HG02623 (cell line): ENCODE measurements at regions not wholly inside any gene's neighbourhood (a gene's known extent, or its start where the extent isn't known, plus 50 kb on each side); places are given as distances from the start of the nearest gene placed in this dataset.
"Not testable (repeated sequence)": the region's sequence is repeated elsewhere in the genome, so short reads cannot be mapped to it uniquely, and the experiment has no call there.

Experiments
- ATAC-seq: cut with Tn5 transposase; IDR thresholded peaks from one replicate; pipeline ENCODE4 v1.9.1; 2021; ENCODE audit warnings: moderate library complexity; ENCODE audit not compliant: unreplicated experiment

DNA sequence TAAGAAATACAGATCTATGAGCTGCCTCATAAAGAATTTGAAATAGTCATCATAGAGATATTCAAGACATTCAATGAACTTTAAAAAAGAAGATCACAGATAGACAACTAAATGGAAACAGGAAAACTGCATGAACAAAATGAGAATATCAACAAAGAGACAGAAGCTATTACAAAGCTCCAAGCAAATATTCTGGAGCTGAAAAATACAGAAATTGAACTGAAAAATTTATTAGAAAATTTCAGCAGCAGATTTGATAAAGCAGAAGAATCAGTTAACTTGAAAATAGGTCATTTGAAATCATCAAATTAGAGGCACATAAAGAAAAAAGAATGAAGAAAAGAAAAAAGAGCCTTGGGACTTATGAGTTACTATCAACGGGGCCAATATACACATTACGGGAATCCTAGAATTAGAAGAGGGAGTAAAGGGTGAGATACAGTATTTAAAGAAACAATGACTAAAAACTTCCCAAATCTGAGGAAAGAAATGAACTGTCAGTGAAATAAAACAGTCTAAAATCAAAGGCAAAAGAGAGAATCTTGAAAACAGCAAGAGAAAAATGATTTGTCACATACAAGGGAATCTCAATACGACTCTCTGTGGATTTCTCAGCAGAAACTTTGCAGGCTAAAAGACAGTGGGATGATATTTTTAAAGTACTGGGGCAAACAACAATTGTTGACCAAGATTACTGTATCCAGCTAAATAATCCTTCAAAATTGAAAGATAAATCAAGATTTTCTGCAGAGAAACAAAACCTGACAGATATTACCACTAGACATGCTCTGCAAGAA is 641.6 kb downstream of the ANKRD50 start:
- ATAC-seq, result no peak

DNA sequence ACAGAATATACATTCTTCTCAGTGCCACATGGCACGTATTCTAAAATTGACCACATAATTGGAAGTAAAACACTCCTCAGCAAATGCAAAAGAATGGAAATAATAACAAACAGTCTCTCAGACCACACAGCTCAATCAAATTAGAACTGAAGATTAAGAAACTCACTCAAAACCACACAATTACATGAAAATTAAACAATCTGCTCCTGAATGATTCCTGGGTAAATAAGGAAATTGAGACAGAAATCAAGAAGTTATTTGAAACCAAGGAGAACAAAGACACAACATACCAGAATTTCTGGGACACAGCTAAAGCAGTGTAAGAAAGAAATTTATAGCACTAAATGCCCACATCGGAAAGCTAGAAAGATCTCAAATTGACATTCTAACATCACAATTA is 637.3 kb downstream of the ANKRD50 start:
- ATAC-seq, result not testable (repeated sequence)

GRCh38 chr4:124079174-124079780 is 633.3 kb downstream of the ANKRD50 start:
- no peak for ATAC-seq

- ATAC-seq, result no peak
Observed at GRCh38 chr4:124083711-124084110, 628.8 kb downstream of the ANKRD50 start.

DNA sequence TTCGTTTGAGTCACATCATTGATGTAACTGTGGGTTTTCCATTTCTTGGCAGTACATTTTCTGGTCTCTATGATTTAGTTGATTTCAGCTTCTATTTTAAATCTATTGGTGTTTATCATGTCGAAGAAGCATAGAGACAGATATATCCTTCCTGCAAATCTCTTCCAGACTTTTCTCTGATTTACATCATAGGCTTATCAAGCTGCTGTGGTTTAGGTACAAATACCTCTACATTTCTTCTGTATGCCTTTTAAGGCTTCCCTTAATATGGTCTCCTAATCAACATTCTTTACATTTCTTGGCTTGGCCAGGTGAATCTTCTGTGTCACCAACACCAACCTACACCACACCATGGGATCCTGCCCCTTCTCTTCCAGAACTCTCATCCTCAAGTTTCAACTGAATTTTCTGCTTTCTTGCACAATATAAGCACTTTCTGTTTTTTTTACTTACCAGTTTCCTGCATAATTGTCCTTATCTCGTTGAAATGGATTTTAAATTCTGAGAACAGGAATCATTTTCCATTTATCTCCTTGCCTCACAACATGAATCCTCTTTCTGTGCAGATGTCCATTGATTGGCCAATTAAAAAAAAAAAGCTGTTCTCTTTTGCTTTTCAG is 626.9 kb downstream of the ANKRD50 start:
- no peak for ATAC-seq

DNA sequence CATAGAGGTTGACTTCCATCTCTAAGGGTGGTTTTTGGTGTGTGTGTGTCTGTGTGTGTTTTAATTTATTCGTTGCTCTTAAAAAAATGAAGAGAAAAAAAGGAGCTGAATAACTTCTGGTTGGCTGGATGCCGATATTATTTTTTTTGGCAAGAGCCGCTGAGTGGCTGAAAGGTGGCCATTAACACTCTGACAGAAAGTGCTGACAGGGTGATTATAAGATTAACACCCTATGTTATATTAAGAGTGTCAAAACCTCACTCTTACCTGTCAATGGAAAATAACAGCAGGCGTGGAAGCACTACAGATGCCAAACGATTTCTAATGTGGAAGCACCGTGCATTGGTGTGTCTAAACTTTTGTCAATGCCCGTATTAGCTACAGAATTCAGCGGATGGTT is 622.5 kb downstream of the ANKRD50 start:
- no peak for ATAC-seq

DNA sequence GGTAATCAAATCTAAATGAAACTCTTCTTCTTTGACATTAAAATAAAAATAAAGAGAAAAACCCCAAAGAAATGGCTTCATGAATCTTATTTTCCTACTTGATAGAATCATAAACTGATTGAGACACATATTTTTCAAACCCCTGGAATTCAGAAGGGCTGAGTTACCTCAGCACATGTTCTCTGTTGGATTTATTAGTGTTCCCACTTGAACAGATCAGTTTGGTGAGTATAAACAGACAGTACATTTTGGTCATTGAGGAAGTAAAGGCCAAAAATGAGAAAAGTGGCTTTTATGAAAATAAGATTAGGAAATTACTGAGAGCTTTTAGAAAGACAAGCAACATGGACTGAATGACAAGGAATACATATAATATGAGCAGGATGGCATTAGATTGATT is 620.4 kb downstream of the ANKRD50 start:
- no peak for ATAC-seq

DNA sequence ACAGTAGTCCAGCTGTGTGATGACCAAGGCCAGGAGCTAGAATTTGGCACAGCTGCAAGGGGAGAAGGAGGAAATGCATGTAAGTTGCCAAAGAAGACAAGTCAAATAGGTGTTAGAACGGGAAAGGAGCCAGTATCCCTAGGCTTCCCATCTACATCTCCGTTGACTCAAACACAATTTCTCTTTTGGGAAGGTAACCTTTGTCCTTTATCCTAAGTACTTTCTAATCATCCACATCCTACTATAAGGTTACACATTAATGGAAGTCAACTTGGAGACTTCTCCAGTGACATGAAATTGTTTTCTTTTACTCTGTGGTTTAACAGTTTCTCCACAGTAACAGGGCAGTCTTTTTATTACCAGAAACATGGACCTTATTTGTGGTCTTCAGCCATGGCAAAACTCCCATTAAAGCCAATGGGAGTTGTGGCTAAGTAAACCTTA is 620.0 kb downstream of the ANKRD50 start:
- ATAC-seq, result no peak

DNA sequence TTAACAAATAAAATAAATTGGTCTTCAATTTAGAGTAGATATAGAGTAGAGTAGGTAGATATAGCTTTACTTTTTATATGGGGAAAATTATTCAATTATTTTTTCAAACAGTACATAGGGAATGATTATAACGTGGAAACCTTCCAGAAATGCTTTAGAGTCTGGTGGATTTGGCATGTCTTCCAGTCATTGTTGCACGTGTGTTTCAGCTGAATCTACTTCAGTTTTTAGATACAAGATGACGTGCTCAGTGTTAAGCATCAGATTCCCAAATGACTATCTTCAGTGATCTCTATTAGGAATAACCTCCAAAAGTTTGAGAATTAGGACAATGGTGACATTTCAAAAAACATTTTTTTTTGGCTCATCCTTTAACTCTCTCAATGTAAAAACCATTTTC is 616.9 kb downstream of the ANKRD50 start:
- no peak for ATAC-seq

- no peak for ATAC-seq
Observed at GRCh38 chr4:124096290-124096689, 616.2 kb downstream of the ANKRD50 start.

- no peak for ATAC-seq
Observed at GRCh38 chr4:124097447-124097846, 615.1 kb downstream of the ANKRD50 start.

GRCh38 chr4:124104101-124104500 is 608.4 kb downstream of the ANKRD50 start:
- no peak for ATAC-seq

DNA sequence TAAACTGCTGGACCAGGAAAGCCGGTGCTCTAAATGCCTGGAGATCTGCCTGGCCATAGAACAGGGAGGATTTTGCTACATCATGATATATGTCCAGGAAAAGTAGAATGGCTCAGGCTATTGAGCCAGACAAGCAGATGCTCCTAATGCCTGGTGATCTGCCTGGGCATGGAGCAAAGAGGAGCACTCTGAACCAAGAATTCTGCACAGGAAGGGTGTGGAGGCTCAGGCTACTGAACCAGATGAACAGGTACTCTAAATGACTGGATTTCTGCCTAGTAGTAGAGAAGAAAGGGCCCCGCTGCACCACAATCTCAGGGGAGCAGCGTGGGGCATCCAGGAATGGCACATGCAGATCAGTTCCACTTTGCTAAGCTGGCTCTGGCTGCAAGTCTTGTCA is 607.9 kb downstream of the ANKRD50 start:
- no peak for ATAC-seq

DNA sequence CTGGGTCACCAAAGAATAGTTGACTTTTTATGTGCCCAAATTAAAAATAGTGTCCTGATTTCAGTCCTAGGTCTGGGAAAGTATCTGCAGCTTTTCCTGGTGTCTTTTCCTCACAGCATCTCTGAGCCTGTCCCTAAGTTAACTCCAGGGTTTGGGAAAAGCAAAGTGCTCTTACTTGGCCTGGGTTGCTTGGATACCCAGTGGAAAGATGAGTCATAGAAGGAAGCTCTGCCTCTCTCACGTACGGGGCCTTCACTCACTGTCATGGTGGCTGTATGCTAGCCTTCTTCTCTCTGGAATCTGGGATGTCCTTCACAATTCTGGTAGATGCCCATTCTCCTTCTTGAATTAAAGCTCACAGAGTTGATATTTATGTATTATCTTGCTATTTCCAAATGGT is 607.3 kb downstream of the ANKRD50 start:
- no peak for ATAC-seq

DNA sequence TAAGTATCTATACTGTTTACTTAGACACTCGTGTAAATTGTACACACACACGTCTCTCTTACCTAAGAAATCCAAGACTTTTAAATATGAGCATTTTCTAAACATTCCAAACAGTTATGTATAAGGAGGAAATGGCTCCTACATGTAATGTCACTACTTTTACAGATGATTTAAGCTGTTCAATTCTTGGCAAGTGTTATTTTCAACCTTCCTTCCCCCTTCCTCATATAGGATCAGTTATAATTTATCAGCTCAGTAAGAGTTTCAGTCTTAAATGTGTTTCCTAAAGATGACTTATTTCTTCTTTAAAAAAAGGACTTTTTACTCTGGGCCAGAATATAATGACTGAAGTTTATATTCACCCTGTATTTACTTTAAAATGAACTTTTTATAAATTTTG is 601.1 kb downstream of the ANKRD50 start:
- no peak for ATAC-seq

GRCh38 chr4:124111922-124112321 is 600.6 kb downstream of the ANKRD50 start:
- ATAC-seq, result peak; percentile 53

- no peak for ATAC-seq
Observed at GRCh38 chr4:124118061-124118460, 594.5 kb downstream of the ANKRD50 start.

GRCh38 chr4:124121461-124121971 is 591.0 kb downstream of the ANKRD50 start:
- ATAC-seq, result no peak

DNA sequence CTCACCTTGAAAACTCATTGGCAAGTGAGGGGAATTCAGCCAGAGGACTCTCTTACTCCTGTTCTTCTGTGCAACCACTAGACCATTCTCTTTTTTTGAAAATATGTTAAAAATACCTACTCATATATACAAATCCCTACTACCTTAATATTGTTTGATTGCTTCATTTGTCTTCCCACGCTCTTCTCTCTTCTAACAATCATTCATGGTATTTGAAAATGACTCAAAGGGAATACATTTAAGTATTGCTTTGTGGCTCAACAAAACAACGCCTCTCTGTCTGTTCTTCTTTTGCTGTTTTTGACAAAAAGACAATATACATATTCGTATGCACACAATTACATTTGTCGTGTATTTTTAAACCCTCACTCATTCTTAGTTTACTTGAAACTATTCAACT is 589.4 kb downstream of the ANKRD50 start:
- ATAC-seq, result no peak

GRCh38 chr4:124123721-124124120 is 588.8 kb downstream of the ANKRD50 start:
- no peak for ATAC-seq

DNA sequence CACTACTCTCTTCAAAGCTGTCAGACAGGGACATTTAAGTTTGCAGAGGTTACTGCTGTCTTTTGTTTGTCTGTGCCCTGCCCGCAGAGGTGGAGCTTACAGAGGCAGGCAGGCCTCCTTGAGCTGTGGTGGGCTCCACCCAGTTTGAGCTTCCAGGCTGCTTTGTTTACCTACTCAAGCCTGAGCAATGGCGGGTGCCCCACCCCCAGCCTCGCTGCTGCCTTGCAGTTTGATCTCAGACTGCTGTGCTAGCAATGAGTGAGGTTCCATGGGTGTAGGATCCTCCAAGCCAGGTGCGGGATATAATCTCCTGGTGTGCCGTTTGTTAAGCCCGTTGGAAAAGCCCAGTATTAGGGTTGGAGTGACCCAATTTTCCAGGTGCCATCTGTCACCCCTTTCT is 581.2 kb downstream of the ANKRD50 start:
- not testable (repeated sequence) for ATAC-seq

GRCh38 chr4:124132161-124132560 is 580.4 kb downstream of the ANKRD50 start:
- ATAC-seq, result no peak
